ENCODE measurements at regions not wholly inside any gene's neighbourhood (a gene's known extent, or its start where the extent isn't known, plus 50 kb on each side); places are given as distances from the start of the nearest gene placed in this dataset.

DNA sequence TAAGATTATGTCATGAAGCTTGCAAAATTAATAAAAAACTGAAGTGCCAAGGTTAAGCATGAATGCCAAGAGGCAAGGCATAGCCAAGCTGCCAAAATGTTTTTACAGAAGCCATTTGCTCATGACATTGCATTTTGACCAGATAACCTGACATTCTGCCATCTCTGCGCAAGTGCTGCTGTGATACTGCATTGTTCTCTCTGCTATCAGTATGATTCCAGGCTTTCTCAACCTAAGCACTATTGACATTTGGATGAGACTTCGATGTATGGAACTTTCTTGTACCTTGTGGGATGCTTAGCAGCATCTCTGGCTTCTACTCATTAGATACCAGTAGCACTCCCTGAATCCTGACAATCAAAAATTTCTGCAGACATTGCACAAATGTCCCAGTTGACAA, 139.2 kb downstream of the RASSF9 start:
- TF ChIP-seq EP300 (IDR thresholded peaks at IDR 0.05) (no peak), POLR2A (IDR thresholded peaks at IDR 0.05) (no peak)
- TF ChIP-seq, protein P1, sequence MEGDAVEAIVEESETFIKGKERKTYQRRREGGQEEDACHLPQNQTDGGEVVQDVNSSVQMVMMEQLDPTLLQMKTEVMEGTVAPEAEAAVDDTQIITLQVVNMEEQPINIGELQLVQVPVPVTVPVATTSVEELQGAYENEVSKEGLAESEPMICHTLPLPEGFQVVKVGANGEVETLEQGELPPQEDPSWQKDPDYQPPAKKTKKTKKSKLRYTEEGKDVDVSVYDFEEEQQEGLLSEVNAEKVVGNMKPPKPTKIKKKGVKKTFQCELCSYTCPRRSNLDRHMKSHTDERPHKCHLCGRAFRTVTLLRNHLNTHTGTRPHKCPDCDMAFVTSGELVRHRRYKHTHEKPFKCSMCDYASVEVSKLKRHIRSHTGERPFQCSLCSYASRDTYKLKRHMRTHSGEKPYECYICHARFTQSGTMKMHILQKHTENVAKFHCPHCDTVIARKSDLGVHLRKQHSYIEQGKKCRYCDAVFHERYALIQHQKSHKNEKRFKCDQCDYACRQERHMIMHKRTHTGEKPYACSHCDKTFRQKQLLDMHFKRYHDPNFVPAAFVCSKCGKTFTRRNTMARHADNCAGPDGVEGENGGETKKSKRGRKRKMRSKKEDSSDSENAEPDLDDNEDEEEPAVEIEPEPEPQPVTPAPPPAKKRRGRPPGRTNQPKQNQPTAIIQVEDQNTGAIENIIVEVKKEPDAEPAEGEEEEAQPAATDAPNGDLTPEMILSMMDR (IDR thresholded peaks at IDR 0.05) = no peak

All from suprapubic skin (tissue), 3 donors.